ENCODE measurements at regions not wholly inside any gene's neighbourhood (a gene's known extent, or its start where the extent isn't known, plus 50 kb on each side); places are given as distances from the start of the nearest gene placed in this dataset.

DNA sequence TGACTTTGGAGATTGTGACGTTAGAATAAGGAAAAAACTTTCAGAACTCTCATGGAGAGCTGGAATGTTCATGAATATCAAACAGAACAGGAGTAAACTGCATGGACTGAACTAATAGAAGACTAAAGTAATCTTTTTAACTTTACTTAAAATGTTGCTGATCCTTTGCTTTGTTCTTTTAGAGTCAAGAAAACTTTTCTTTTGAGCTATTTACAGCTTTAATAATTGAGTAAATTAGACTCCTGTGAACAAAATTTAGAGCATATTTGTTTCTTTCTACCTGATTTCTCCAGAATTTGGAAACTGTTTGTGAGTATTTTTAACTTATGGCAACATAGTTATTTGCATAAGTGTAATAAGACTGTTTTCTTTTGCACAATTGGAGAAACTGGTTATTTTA lies 146.3 kb downstream of the CDCA7 start:
- Mint-ChIP-seq H3K9me3 (peaks cover 20 to 21% of the 10 kb centered on the region in 2 experiments), H3K4me1 (peaks cover 5 to 7% of the 10 kb centered on the region in 2 experiments), H3K27ac (no peak overlapping the region), H3K27me3 (ENCODE audit: low read depth) (no peaks in the 10 kb centered on the region), H3K36me3 (ENCODE audit: insufficient read depth in 1 of 3, low read depth in 3 of 3) (peaks cover 2 to 22% (median 10%) of the 10 kb centered on the region in 3 experiments), H3K4me3 (no peak overlapping the region)
- Histone ChIP-seq H3K79me2 (ENCODE audit: insufficient read depth, low read length) (no peaks in the 10 kb centered on the region), H4K20me1 (ENCODE audit: control insufficient read depth, insufficient read depth, insufficient read length) (no peaks in the 10 kb centered on the region), H2AFZ (ENCODE audit: low read length) (no peak overlapping the region), H3K9me3 (ENCODE audit: control insufficient read depth, low read depth, low read length) (no peaks in the 10 kb centered on the region), H2BK5ac (ENCODE audit: insufficient read length, low read length) (no peak overlapping the region), H2BK12ac (ENCODE audit: insufficient read length, low read depth, low read length) (no peak overlapping the region), H3K27me3 (ENCODE audit: insufficient read depth, low read length) (no peaks in the 10 kb centered on the region), H3T11ph (ENCODE audit: low read length) (no peak overlapping the region), H3K18ac (ENCODE audit: insufficient read length, low read depth, low read length) (no peak overlapping the region), H2AK5ac (ENCODE audit: insufficient read length, low read length) (no peak overlapping the region), H3K14ac (ENCODE audit: insufficient read depth, low read length) (no peak overlapping the region), H2BK20ac (ENCODE audit: low read depth, low read length, poor library complexity, severe bottlenecking) (no peak overlapping the region), H3K23me2 (ENCODE audit: insufficient read length, low read depth, low read length, poor library complexity, severe bottlenecking) (no peaks in the 10 kb centered on the region), H3K4me2 (ENCODE audit: insufficient read depth, insufficient read length, low read length) (no peak overlapping the region), H3K4ac (ENCODE audit: low read depth, low read length) (no peak overlapping the region), H3K56ac (ENCODE audit: insufficient read length, low read depth, low read length) (no peak overlapping the region), H3K27ac (ENCODE audit: insufficient read length, low read depth, low read length) (no peak overlapping the region), H4K91ac (ENCODE audit: insufficient read length, low read depth, low read length) (no peak overlapping the region), H4K5ac (ENCODE audit: insufficient read length, low read depth, low read length) (no peak overlapping the region), H3K9ac (ENCODE audit: extremely low read depth, insufficient read length, low read length) (no peak overlapping the region), H3K23ac (ENCODE audit: insufficient read length, low read depth, low read length) (no peak overlapping the region), H3K4me1 (ENCODE audit: insufficient read depth, low read length) (peaks cover 8% of the 10 kb centered on the region; the same call in 1 of the 2 replicates), H3K79me1 (ENCODE audit: insufficient read depth, low read depth, low read length, poor library complexity, severe bottlenecking) (no peaks in the 10 kb centered on the region), H2BK15ac (ENCODE audit: low read depth, low read length) (no peak overlapping the region), H2BK120ac (ENCODE audit: low read depth, low read length, poor library complexity, severe bottlenecking) (no peak overlapping the region), H4K8ac (replicated peaks; ENCODE audit: insufficient read length, low read depth, low read length) (no peak overlapping the region)
- TF ChIP-seq, protein P1, sequence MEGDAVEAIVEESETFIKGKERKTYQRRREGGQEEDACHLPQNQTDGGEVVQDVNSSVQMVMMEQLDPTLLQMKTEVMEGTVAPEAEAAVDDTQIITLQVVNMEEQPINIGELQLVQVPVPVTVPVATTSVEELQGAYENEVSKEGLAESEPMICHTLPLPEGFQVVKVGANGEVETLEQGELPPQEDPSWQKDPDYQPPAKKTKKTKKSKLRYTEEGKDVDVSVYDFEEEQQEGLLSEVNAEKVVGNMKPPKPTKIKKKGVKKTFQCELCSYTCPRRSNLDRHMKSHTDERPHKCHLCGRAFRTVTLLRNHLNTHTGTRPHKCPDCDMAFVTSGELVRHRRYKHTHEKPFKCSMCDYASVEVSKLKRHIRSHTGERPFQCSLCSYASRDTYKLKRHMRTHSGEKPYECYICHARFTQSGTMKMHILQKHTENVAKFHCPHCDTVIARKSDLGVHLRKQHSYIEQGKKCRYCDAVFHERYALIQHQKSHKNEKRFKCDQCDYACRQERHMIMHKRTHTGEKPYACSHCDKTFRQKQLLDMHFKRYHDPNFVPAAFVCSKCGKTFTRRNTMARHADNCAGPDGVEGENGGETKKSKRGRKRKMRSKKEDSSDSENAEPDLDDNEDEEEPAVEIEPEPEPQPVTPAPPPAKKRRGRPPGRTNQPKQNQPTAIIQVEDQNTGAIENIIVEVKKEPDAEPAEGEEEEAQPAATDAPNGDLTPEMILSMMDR (conservative IDR thresholded peaks at IDR 0.05) = no peak
- no CpG with 5 or more reads among the region's 1 CpG for WGBS (ENCODE audit: extremely low coverage, insufficient read length, low lambda C conversion rate)
- DNase-seq = no peak
